ENCODE measurements at regions not wholly inside any gene's neighbourhood (a gene's known extent, or its start where the extent isn't known, plus 50 kb on each side); places are given as distances from the start of the nearest gene placed in this dataset.
"Not testable (repeated sequence)": the region's sequence is repeated elsewhere in the genome, so short reads cannot be mapped to it uniquely, and the experiment has no call there.

GRCh38 chr15:83335542-83335941 is 51.1 kb upstream of the BNC1 start:
- H3K27ac ChIP-seq; in situ Hi-C loops (cut with MboI; ENCODE audit: low sequenced_read_pairs in 4 of 4); H3K27me3 ChIP-seq; ATAC-seq; H3K36me3 ChIP-seq; H3K9me3 ChIP-seq; H3K4me3 ChIP-seq; H3K4me1 ChIP-seq; DNase-seq; intact Hi-C loops (cut with DNase I; ENCODE audit: low total_unique reads): not testable (repeated sequence)

GRCh38 chr15:83339396-83339795 is 54.9 kb upstream of the BNC1 start:
- no peak for ATAC-seq

GRCh38 chr15:83340087-83340486 is 55.6 kb upstream of the BNC1 start:
- DNase-seq (no peak), ATAC-seq (no peak)
- H3K36me3 ChIP-seq = no peaks in the 10 kb centered on the region
- TF ChIP-seq POLR2A (IDR thresholded peaks at IDR 0.05) (no peak), CTCF (IDR thresholded peaks at IDR 0.05 in 4 of 5, conservative IDR thresholded peaks at IDR 0.05 in 1 of 5) (no peak)
- peaks cover 0 to 2% (median 0%) of the 10 kb centered on the region in 3 donors for H3K27me3 ChIP-seq
- H3K4me3 ChIP-seq = no peak overlapping the region
- H3K4me1 ChIP-seq = no peaks in the 10 kb centered on the region
- intact Hi-C loops (cut with DNase I; ENCODE audit: low total_unique reads) = no loop called here
- H3K9me3 ChIP-seq = no peaks in the 10 kb centered on the region
- no peak overlapping the region for H3K27ac ChIP-seq
- in situ Hi-C loops (cut with MboI; ENCODE audit: low sequenced_read_pairs in 4 of 4) = no loop called here

More at GRCh38 chr15:83339396-83339795, 54.9 kb upstream of the BNC1 start:
- Histone ChIP-seq H3K36me3 (no peaks in the 10 kb centered on the region), H3K4me1 (no peaks in the 10 kb centered on the region), H3K27ac (no peak overlapping the region), H3K27me3 (peaks cover 0 to 2% (median 0%) of the 10 kb centered on the region in 3 donors), H3K4me3 (no peak overlapping the region), H3K9me3 (no peaks in the 10 kb centered on the region)
- no peak for DNase-seq
- TF ChIP-seq CTCF (IDR thresholded peaks at IDR 0.05 in 4 of 5, conservative IDR thresholded peaks at IDR 0.05 in 1 of 5) (no peak), POLR2A (IDR thresholded peaks at IDR 0.05) (no peak)
- in situ Hi-C loops (cut with MboI; ENCODE audit: low sequenced_read_pairs in 4 of 4) = no loop called here
- intact Hi-C loops (cut with DNase I; ENCODE audit: low total_unique reads) = no loop called here

- Histone ChIP-seq H3K9me3 (no peaks in the 10 kb centered on the region), H3K36me3 (no peaks in the 10 kb centered on the region), H3K27ac (no peak overlapping the region), H3K4me1 (no peaks in the 10 kb centered on the region), H3K27me3 (no peaks in the 10 kb centered on the region), H3K4me3 (no peak overlapping the region)
- intact Hi-C loops (cut with DNase I; ENCODE audit: low total_unique reads) = no loop called here
- TF ChIP-seq CTCF (IDR thresholded peaks at IDR 0.05 in 4 of 5, conservative IDR thresholded peaks at IDR 0.05 in 1 of 5) (no peak), POLR2A (IDR thresholded peaks at IDR 0.05) (no peak)
- DNase-seq (no peak), ATAC-seq (no peak)
- in situ Hi-C loops (cut with MboI; ENCODE audit: low sequenced_read_pairs in 4 of 4) = no loop called here
These were observed 61.9 kb upstream of the BNC1 start for GRCh38 chr15:83346342-83346741.

GRCh38 chr15:83352119-83352518 is 67.7 kb upstream of the BNC1 start:
- Histone ChIP-seq H3K36me3 (no peaks in the 10 kb centered on the region), H3K9me3 (no peaks in the 10 kb centered on the region), H3K27me3 (no peaks in the 10 kb centered on the region), H3K4me3 (no peak overlapping the region), H3K4me1 (no peaks in the 10 kb centered on the region), H3K27ac (no peak overlapping the region)
- DNase-seq (no peak), ATAC-seq (no peak)
- in situ Hi-C loops (cut with MboI; ENCODE audit: low sequenced_read_pairs in 4 of 4) (no loop called here), intact Hi-C loops (cut with DNase I; ENCODE audit: low total_unique reads) (no loop called here)
- TF ChIP-seq POLR2A (IDR thresholded peaks at IDR 0.05) (no peak), CTCF (IDR thresholded peaks at IDR 0.05 in 4 of 5, conservative IDR thresholded peaks at IDR 0.05 in 1 of 5) (no peak)

Data from gastrocnemius medialis (tissue), 4 donors.